Stimulated activated CD8-positive, alpha-beta memory T cell treated with anti-CD3 and anti-CD28 coated beads, Interleukin-12 subunit alpha, Interleukin-12 subunit beta, amount 100 ng/mL, for 24 hours (primary cell): ENCODE measurements at regions not wholly inside any gene's neighbourhood (a gene's known extent, or its start where the extent isn't known, plus 50 kb on each side); places are given as distances from the start of the nearest gene placed in this dataset.

ENCODE experiments used
- DNase-seq: peaks from one replicate; pipeline ENCODE4 v3.0.0-alpha.2; 2020; ENCODE audit errors: extremely low read depth

- no peak for DNase-seq
These were observed 496.3 kb downstream of the BCOR start for GRCh38 chrX:39601231-39602177.

GRCh38 chrX:39602195-39602594, 495.6 kb downstream of the BCOR start:
- DNase-seq, result no peak

GRCh38 chrX:39603230-39603629, 494.5 kb downstream of the BCOR start:
- no peak for DNase-seq

- DNase-seq, result no peak
These were observed 492.6 kb downstream of the BCOR start for GRCh38 chrX:39605183-39605582.

GRCh38 chrX:39605866-39606265, 491.9 kb downstream of the BCOR start:
- no peak for DNase-seq

- no peak for DNase-seq
These were observed 487.8 kb downstream of the BCOR start for GRCh38 chrX:39609941-39610340.

- DNase-seq, result no peak
These were observed 486.3 kb downstream of the BCOR start for GRCh38 chrX:39611468-39611867.

- DNase-seq, result no peak
These were observed 484.2 kb downstream of the BCOR start for GRCh38 chrX:39613482-39613995.

GRCh38 chrX:39613997-39614679, 483.6 kb downstream of the BCOR start:
- peak; percentile 30 for DNase-seq

- DNase-seq, result no peak
These were observed 483.1 kb downstream of the BCOR start for GRCh38 chrX:39614680-39614998.

- DNase-seq, result no peak
These were observed 481.5 kb downstream of the BCOR start for GRCh38 chrX:39616098-39616729.

- no peak for DNase-seq
These were observed 481.0 kb downstream of the BCOR start for GRCh38 chrX:39616731-39617130.

GRCh38 chrX:39618178-39618577, 479.6 kb downstream of the BCOR start:
- no peak for DNase-seq

- DNase-seq, result no peak
These were observed 478.4 kb downstream of the BCOR start for GRCh38 chrX:39619182-39620009.

- no peak for DNase-seq
These were observed 473.6 kb downstream of the BCOR start for GRCh38 chrX:39624166-39624565.

GRCh38 chrX:39625810-39626209, 471.9 kb downstream of the BCOR start:
- no peak for DNase-seq

- no peak for DNase-seq
These were observed 471.0 kb downstream of the BCOR start for GRCh38 chrX:39626749-39627148.

- no peak for DNase-seq
These were observed 470.5 kb downstream of the BCOR start for GRCh38 chrX:39627257-39627656.

GRCh38 chrX:39629001-39629400, 468.8 kb downstream of the BCOR start:
- DNase-seq, result no peak

GRCh38 chrX:39630344-39630743, 467.4 kb downstream of the BCOR start:
- no peak for DNase-seq
